PFSK-1 (cell line): ENCODE measurements at regions not wholly inside any gene's neighbourhood (a gene's known extent, or its start where the extent isn't known, plus 50 kb on each side); places are given as distances from the start of the nearest gene placed in this dataset.

Experiments
- FOXP2 ChIP-seq: optimal IDR thresholded peaks from 2 replicates; pipeline ENCODE3; 2011; ENCODE audit warnings: borderline replicate concordance, control low read depth, inconsistent platforms; ENCODE audit not compliant: insufficient read depth; ENCODE audit errors: extremely low read length, extremely low read depth
- POLR2AphosphoS5 ChIP-seq: IDR thresholded peaks from 2 replicates; pipeline ENCODE4 v1.6.1; 2012; ENCODE audit warnings: low read depth, mild to moderate bottlenecking, control low read depth, low read length, moderate library complexity
- REST ChIP-seq, 2 experiments: IDR thresholded peaks; 2 replicates each; pipeline versions ENCODE4 v1.6.1 to v1.8.0; 2011 to 2012; ENCODE audit warnings: low read depth in 2 of 2, low read length in 2 of 2, control low read depth in 1 of 2, inconsistent platforms in 1 of 2, mild to moderate bottlenecking in 1 of 2, moderate library complexity in 1 of 2; ENCODE audit not compliant: insufficient read depth in 1 of 2
- SIN3A ChIP-seq: IDR thresholded peaks from 2 replicates; pipeline ENCODE4 v1.6.1; 2012; ENCODE audit warnings: mild to moderate bottlenecking, low read length, moderate library complexity, borderline replicate concordance; ENCODE audit not compliant: insufficient read depth
- TAF1 ChIP-seq: IDR thresholded peaks from 2 replicates; pipeline ENCODE4 v1.6.1; 2012; ENCODE audit warnings: low read length, control low read depth, borderline replicate concordance; ENCODE audit not compliant: insufficient read depth

DNA sequence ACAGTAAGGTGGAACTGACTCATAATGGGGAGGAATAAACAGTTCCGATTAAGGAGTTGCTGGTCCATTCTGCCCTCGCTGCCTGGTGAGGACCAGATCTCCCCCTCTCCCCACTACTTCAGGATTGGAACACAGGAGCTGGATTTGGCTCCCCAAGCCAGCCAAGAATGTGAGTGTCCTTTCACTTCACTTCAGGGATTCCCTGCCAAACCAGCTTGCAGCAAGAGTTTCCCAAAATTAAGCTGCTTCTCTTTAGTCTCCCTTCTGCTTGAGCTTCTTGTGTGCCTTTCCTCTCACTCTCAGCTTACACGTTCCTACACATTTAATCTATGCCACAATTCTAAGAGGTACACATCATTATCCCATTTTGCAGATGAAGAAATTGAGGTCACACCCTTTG lies 234.1 kb downstream of the BUD13 start:
- no peak for TF ChIP-seq SIN3A
- no peak for TF ChIP-seq TAF1
- TF ChIP-seq FOXP2: no peak
- TF ChIP-seq REST (IDR thresholded peaks at IDR 0.05; ENCODE audit: insufficient read depth in 1 of 2, low read depth in 2 of 2, low read length in 2 of 2): no peak
- no peak for TF ChIP-seq POLR2AphosphoS5

DNA sequence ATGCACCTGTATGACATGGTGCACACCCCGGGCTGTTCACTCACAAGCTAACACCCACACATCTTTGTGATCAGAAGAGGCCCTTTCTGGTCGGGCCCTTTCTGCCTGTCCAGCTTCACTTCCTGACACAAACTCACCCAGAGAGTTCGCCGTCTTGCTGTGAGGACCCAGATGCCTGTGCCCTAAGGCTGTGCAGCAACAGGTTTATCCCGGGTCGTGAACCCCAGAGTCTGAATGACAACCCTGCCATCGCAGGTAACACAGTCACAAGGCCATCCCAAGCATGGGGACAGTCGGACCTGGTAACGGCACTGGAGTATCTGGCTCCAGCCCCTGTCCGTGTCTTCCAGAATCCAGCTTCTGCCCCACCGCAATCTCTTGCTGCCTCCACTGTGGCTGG lies 235.1 kb downstream of the BUD13 start:
- no peak for TF ChIP-seq POLR2AphosphoS5
- no peak for TF ChIP-seq FOXP2
- no peak for TF ChIP-seq SIN3A
- no peak for TF ChIP-seq TAF1
- TF ChIP-seq REST (IDR thresholded peaks at IDR 0.05; ENCODE audit: insufficient read depth in 1 of 2, low read depth in 2 of 2, low read length in 2 of 2): no peak

GRCh38 chr11:116537121-116537520 lies 235.7 kb downstream of the BUD13 start:
- no peak for TF ChIP-seq REST (IDR thresholded peaks at IDR 0.05; ENCODE audit: insufficient read depth in 1 of 2, low read depth in 2 of 2, low read length in 2 of 2)

DNA sequence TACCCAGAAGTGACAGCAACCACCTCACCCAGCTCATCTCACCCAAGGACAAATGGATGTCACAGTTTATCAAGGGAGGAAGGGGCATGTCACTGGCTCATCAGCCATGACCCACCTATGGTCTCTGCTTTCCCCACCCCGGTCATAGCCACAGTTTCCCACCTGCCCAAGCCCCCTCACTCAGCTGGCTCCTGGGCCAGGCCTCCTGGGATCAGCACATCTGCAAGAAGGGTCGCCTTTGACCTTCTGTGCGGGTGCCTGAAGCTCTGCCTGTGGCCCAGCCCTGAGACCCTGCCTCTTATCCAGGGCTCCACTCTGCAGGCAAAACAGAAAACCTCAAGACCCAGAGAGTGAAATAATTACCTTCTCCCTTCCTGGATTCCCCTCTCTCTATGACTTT lies 236.4 kb downstream of the BUD13 start:
- TF ChIP-seq POLR2AphosphoS5 (no peak), SIN3A (no peak), TAF1 (no peak), REST (IDR thresholded peaks at IDR 0.05; ENCODE audit: insufficient read depth in 1 of 2, low read depth in 2 of 2, low read length in 2 of 2) (no peak), FOXP2 (no peak)

DNA sequence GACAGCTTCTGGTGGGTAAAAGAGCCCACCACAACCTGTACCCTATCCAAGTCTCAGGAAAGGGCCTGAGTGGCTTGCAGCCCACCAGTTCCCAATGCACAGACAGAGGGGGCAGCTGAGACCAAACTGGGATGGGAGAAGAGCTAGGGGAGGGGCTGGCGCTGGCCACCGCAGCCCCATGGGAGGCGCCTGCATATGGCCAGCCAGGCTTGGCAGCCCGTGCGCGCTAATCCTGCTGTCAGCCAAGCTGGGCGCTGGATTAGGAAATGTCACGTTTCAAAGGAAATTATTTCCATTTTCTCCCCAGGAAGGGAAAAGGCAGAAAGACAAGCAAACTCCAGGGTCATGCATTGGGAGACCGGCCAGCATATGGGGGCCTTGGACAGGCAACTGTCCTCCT lies 236.8 kb downstream of the BUD13 start:
- no peak for TF ChIP-seq POLR2AphosphoS5
- no peak for TF ChIP-seq REST (IDR thresholded peaks at IDR 0.05; ENCODE audit: insufficient read depth in 1 of 2, low read depth in 2 of 2, low read length in 2 of 2)
- TF ChIP-seq TAF1: no peak
- no peak for TF ChIP-seq FOXP2
- no peak for TF ChIP-seq SIN3A
